Fibroblast of villous mesenchyme (primary cell): ENCODE measurements at regions not wholly inside any gene's neighbourhood (a gene's known extent, or its start where the extent isn't known, plus 50 kb on each side); places are given as distances from the start of the nearest gene placed in this dataset.
"Not testable (repeated sequence)": the region's sequence is repeated elsewhere in the genome, so short reads cannot be mapped to it uniquely, and the experiment has no call there.

Experiments used
- DNase-seq: peaks from one replicate; pipeline ENCODE4 v3.0.0-alpha.2; 2010; ENCODE audit warnings: low read depth
- H3K4me3 ChIP-seq: 2 replicates; pipeline ENCODE4 v1.5.1; 2011; ENCODE audit warnings: low read depth, mild to moderate bottlenecking, low read length
- TF ChIP-seq, protein P1 (sequence below): IDR thresholded peaks from 2 replicates; pipeline ENCODE4 v1.5.1; 2012; ENCODE audit warnings: low read depth, mild to moderate bottlenecking, low read length; ENCODE audit not compliant: insufficient read depth

- not testable (repeated sequence) for H3K4me3 ChIP-seq, DNase-seq
These were observed 71.5 kb downstream of the WSB1 start for GRCh38 chr17:27365329-27365945.

DNA sequence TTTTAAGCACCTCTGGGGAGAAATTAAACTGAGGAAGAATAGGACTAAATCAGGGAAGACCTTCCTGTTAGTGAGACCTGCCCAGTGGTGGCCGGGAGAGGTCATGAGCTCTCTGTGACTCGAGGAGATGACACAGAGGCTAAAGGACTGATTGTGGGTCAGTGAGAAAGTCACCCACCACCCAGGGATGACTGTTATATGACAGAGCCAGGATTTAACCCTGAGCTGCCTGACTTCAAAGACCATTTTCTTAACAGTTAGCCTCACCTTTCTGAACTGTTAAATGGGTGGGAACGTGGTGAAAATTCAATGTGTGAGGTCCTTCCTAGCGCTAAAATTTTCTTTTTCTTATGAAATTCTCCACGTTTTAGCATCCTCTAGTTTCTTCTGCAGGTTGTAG lies 72.5 kb downstream of the WSB1 start:
- no peak overlapping the region for H3K4me3 ChIP-seq
- no peak for DNase-seq
- TF ChIP-seq, protein P1, sequence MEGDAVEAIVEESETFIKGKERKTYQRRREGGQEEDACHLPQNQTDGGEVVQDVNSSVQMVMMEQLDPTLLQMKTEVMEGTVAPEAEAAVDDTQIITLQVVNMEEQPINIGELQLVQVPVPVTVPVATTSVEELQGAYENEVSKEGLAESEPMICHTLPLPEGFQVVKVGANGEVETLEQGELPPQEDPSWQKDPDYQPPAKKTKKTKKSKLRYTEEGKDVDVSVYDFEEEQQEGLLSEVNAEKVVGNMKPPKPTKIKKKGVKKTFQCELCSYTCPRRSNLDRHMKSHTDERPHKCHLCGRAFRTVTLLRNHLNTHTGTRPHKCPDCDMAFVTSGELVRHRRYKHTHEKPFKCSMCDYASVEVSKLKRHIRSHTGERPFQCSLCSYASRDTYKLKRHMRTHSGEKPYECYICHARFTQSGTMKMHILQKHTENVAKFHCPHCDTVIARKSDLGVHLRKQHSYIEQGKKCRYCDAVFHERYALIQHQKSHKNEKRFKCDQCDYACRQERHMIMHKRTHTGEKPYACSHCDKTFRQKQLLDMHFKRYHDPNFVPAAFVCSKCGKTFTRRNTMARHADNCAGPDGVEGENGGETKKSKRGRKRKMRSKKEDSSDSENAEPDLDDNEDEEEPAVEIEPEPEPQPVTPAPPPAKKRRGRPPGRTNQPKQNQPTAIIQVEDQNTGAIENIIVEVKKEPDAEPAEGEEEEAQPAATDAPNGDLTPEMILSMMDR, result no peak

GRCh38 chr17:27367121-27367981 lies 73.4 kb downstream of the WSB1 start:
- H3K4me3 ChIP-seq, result no peak overlapping the region
- TF ChIP-seq, protein P1, result no peak
- no peak for DNase-seq

DNA sequence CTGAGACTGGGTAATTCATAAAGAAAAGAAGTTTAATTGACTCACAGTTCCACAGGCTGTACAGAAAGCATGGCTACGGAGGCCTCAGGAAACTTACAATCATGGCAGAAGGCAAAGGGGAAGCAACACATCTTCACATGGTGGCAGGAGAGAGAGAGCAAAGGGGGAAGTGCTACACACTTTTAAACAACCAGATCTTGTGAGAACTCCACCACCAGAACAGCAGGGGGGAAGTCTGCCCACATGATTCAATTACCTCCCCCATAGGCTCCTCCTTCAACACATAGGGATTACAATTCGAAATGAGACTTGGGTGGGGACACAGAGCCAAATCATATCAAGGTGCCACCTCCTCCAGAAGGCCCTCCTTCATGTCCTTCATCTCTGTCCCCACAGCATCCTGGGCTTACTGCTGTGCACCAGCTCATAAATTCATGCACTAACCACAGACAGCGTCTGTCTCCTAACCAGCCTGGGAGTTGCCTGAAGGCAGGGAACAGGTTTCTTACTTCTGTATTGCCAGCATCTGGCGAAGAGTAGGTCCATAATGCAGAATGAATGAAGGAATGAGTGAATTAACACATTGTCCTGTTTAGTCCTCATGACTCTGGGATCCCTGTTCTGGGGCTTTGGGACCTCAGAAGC lies 74.4 kb downstream of the WSB1 start:
- TF ChIP-seq, protein P1, result no peak
- DNase-seq, result no peak
- no peak overlapping the region for H3K4me3 ChIP-seq

GRCh38 chr17:27368980-27369379 lies 75.1 kb downstream of the WSB1 start:
- no peak overlapping the region for H3K4me3 ChIP-seq
- no peak for DNase-seq
- TF ChIP-seq, protein P1, result no peak

GRCh38 chr17:27370776-27371175 lies 76.9 kb downstream of the WSB1 start:
- TF ChIP-seq, protein P1, result no peak
- no peak overlapping the region for H3K4me3 ChIP-seq
- DNase-seq, result no peak

- not testable (repeated sequence) for DNase-seq, H3K4me3 ChIP-seq
These were observed 79.8 kb downstream of the WSB1 start for GRCh38 chr17:27373695-27374094.
